AML-193 (cell line): ENCODE measurements at regions not wholly inside any gene's neighbourhood (a gene's known extent, or its start where the extent isn't known, plus 50 kb on each side); places are given as distances from the start of the nearest gene placed in this dataset.
"Not testable (repeated sequence)": the region's sequence is repeated elsewhere in the genome, so short reads cannot be mapped to it uniquely, and the experiment has no call there.

Source experiments
- DNase-seq, 2 experiments: peaks; one replicate each; lab custom pipeline; 2025; lab: John Stamatoyannopoulos, UW

DNA sequence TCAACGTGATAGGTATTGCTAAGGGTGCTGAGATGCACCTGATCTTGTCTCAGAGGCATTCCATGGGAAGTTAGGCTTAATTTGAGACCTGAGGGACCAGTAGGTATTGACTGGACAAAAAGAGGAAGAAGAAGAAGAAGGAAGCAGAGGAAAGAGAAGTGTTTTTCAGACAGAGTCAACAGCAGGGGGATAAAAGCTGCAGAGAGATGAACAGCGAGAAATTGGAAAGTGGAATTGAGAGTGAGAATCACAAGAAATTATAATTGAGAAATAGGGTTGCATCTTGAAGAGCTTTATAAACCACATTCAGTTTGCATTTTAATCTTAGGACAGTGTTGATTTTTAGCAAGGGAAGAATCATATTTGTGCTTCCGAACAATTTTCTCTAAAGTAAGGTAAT is 254.0 kb downstream of the CD83 start:
- DNase-seq, result peak; percentile 83 to 84

- no peak for DNase-seq
These were observed 255.3 kb downstream of the CD83 start for GRCh38 chr6:14372734-14373489.

DNA sequence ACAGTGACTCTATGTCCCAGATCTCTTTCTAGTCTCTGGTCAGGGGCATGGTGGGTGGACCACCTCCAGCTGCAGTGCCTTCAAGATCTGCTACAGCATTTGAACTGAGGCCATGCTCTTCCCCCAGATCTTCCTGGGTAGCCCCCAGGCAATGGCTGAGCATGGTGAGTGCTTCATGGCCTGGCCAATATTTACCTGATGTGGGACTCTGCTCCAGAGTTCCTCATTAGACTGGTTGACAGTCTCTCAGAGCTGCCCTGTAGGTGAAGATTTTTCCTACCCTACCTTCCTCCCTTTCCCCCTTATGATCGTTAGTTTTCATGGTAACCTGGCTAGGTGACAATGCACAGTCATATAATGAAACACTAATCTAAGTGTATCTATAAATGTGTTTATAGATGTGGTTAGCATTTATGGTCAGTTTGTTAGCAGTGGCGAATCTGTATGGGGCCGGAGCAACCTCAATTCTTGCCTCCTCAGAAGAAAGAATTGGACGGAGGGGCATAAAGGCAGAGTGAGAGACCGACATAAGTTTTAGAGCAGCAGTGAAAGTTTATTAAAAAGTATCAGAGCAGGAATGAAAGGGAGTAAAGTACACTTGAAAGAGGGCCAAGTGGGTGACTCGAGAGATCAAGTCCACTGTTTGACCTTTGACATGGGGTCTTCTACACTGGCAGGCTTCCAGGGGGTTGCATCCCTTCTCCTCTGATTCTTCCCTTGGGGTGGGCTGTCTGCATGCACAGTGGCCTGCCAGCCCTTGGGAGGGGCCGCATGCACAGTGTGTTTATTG is 256.3 kb downstream of the CD83 start:
- DNase-seq, result no peak

- peak; percentile 63 to 71 for DNase-seq
These were observed 258.4 kb downstream of the CD83 start for GRCh38 chr6:14375930-14376329.

DNA sequence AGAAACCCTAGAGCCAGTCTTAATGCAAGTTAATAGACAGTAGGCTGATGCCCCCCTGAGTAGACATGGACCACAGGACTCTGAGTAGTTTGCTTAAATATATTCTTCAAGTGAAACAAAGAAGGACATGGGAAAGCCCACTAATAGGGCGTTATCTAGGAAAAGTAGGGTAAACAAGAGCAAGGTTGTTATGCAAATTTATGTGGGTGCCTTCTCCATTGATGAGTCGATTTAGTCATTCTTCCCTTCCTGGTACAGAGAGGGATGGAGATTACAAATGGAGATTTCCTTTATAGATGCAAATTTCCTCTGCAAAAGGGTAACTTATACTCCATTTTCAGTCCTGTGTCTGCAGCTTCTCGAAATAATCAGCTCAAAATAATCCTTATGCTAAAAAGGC is 262.0 kb downstream of the CD83 start:
- DNase-seq, result no peak

- DNase-seq, result no peak
These were observed 262.7 kb downstream of the CD83 start for GRCh38 chr6:14380086-14380820.

- DNase-seq, result no peak
These were observed 263.6 kb downstream of the CD83 start for GRCh38 chr6:14380901-14381828.

DNA sequence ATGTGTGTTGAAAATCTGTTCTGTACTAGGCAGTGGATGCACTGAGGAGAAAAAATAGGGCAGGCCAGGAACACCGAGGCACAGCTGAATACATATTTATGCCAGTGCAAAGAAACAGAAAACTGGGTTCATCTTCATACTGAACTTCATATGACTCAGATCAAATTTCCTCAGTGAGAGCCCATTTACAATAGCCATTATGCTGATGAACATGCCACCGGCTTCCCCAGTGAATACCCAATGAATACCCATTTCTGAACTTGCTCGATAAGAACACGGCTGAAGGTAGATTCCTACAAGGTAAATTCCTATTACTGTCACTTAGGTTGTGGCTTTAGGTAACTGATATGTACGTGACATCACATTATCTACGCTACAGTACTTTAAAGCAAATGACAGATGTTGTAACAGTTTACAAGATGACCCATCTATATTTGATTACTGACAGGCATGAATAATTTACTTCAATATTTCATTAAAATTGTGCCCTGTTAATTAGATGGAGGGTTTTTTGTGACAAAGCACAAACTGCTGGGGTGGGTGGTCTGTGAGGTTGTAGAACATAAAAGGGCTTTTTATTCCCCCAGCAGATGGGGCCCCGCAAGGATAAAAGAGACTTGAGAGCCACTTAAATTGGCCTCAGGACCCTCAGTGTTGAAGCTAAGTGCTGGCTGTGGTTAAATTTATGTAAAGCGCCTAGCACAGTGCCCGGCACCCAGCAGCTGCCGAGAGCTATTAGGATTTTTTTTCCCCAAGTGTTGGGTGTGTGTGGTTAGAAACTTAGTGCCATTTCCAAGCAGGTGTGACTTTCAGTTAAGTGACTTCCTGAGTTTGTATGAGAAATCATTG is 264.5 kb downstream of the CD83 start:
- DNase-seq, result no peak

DNA sequence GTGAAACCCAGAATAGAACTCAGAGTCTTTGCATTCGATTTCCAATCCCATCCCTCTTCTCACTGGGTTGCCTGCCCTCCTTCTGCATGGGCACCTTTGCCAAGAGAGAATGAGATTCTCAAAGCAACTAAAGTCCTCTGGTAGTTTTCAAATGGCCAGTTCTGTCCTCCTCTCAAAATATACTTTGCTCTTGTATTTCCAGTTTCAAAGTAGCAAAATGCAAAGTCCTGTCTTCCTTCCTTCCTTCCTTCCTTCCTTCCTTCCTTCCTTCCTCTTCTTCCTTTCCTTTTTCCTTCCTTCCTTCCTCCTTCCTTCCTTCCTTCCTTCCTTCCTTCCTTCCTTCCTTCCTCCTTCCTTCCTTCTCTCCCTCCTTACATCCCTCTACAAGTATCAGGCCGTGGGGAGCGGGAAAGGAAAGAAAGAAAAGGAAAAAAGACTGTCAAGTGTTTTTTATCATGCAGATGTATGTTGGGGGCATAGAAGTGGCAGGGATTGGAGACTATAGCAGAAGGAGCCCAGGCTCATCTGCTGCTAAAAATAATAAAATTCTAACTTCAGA is 265.2 kb downstream of the CD83 start:
- no peak for DNase-seq

- peak; percentile 12 to 63 for DNase-seq
These were observed 266.0 kb downstream of the CD83 start for GRCh38 chr6:14383393-14384174.

DNA sequence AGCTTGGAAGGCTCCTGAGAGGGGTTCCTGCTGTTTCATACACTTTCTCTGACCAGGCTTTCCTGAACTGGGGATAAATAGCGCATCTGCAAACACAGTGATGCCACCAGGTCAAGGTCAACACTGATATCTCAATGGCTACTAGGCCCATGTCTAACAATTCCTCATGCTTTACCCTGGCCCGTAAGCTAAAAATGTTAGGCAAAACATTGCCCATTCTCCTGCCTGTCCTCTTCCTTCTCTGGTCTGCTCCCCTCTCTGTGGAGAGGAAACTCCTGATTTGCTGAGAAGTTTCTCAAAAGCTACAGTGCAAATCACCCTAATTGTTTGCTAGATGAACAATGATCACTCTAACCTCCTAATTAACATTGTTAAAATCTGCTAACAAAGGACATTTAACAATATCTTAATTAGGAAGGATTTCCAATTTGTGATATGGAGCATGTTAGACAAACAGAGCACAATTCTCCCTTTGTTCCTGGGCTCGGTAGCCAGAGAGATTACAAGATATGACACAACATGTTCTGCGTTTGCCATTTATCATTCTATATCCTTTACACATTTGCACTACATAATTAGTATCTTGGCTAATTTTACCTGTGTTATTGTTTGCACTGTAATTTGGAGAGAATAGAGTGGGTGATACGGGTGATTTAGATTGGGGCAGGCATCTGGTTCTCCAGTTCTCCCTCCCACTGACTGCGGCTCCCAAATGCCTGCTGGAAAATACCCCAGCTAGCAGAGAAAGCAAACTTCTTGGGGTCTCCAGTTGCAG is 266.8 kb downstream of the CD83 start:
- no peak for DNase-seq

DNA sequence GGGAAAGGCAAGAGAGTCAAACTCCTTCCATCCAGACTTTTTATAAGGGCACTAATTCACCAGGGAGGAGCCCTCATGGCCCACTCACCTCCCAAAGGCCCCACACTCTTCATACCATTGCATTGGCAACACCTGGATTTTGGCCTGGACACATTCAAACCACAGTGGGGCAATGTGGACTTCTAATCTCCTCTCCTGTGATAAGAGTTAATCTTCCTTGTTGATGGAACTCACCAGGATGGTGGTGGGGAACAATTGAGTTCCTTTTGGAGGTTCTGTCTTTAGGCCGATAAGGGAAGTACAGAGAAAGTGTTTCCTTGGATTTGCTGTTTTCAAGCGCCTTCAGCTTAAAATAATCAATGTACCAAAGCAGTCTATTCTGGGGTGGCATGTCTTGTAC is 268.7 kb downstream of the CD83 start:
- no peak for DNase-seq

DNA sequence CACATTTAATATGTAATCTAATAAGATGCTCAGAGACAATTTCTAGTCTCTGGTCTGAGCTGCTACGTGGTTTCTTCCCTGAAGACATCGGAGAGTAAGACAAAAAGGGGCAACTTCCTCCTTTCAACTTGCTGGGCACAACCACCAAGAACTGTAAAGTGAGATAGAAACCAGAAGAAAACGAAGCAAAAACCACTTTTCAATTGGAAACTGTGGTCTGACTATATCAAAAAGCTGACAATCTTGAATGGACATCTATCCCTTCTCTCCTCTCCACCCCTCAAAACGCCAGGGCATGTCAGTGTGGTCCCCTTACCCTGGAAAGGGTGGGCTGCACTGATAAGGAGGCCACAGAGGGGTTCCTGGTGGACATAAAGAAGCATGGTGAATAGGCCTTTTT is 269.1 kb downstream of the CD83 start:
- peak in 1 of 2 experiments; percentile 50 for DNase-seq

DNA sequence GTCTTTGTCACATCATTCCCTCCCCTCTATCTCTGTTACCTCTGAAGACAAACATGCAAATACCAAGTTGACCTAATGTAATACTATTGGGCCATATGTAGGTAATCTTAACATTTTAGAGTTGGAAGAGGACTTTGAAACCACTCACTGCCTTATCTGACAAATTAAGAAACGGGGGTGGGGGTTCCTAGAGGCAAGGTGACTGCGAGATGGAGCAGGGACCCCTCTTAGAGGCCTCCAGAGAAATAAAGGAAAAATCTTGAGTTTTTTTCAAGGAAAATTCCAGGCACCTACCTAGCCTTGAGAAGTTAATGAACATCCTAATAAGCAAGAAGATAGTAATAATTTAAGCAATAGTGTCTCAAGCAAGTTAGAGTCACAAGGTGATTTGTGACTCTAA is 270.8 kb downstream of the CD83 start:
- DNase-seq, result no peak

DNA sequence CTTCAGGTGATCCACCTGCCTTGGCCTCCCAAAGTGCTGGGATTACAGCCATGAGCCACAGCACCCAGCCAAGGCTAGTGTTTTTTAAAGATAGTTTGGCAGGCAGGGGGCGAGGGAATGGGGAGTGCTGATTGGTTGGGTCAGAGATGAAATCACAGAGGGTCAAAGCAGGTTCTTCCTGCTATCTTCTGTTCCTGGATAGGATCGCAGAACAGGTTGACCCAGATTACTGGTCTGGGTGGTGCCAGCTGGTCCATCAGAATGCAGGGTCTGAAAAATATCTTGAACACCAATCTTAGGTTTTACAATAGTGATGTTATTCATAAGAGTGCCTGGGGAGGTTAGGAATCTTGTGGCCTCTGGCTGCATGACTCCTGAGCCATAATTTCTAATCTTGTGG is 272.2 kb downstream of the CD83 start:
- DNase-seq, result not testable (repeated sequence)

DNA sequence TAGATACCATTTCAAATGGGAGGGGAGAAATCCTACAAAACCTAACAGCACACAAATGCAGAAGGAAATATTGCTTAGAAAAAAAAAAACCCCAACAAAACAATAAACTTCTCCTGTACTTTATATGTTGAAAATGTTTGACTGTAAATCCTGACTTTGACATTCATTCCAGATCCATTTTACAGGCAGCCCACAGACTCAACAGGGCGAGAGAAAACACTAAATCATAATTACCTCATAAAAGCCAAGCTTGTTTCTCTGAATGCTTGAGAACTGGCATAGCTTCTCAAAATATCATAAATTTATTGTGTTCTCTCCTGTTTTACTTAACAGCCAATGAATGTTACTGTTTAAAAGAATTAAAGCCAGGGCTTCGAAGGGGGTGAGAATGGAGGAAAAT is 273.2 kb downstream of the CD83 start:
- no peak for DNase-seq

GRCh38 chr6:14393910-14394309 is 276.3 kb downstream of the CD83 start:
- DNase-seq, result no peak

DNA sequence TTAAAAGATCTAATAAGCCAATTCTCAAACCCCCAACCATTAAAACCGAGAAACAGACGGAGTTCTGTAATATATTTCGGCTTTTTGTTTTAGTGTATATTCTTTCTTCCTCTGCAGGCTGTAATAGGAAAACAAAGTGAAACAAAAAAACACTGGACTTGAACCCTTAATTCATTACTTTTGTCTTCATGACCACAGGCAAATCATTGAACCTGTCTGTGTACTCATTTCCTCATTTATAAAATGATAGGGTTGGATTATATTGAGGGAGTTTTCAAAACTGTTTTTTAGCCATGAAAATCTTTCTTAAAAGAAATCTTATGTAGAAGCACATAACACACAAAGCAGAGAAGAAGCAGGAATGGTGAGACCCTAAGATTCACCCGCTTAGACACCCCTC is 278.8 kb downstream of the CD83 start:
- no peak for DNase-seq
